ENCODE measurements at regions not wholly inside any gene's neighbourhood (a gene's known extent, or its start where the extent isn't known, plus 50 kb on each side); places are given as distances from the start of the nearest gene placed in this dataset.

GRCh38 chr6:134373282-134373922 is 55.5 kb upstream of the SGK1 start (continued):
- TF ChIP-seq CREB1 (IDR thresholded peaks at IDR 0.05) (no peak), CREB1 (CRISPR knock-in tag; IDR thresholded peaks at IDR 0.05) (no peak), ZNF778 (CRISPR knock-in tag; IDR thresholded peaks at IDR 0.05) (no peak), FOXK2 (conservative IDR thresholded peaks at IDR 0.05 in 1 of 2, IDR thresholded peaks at IDR 0.05 in 1 of 2; ENCODE audit: low read depth in 2 of 2) (peak; percentile 91 to 93), RB1 (IDR thresholded peaks at IDR 0.05; ENCODE audit: low read depth) (no peak), NCOA4 (IDR thresholded peaks at IDR 0.05; ENCODE audit: partially characterized antibody) (no peak), HMGXB4 (CRISPR knock-in tag; IDR thresholded peaks at IDR 0.05) (no peak), ZNF592 (IDR thresholded peaks at IDR 0.05) (peak; percentile 83), RAD21 (CRISPR knock-in tag; conservative IDR thresholded peaks at IDR 0.05 in 1 of 2, IDR thresholded peaks at IDR 0.05 in 1 of 2) (peak; percentile 16 to 21; a peak in 1 of 4 replicates), ZNF133 (CRISPR knock-in tag; IDR thresholded peaks at IDR 0.05) (no peak), PATZ1 (CRISPR knock-in tag; IDR thresholded peaks at IDR 0.05; ENCODE audit: borderline replicate concordance) (no peak), FOS (IDR thresholded peaks at IDR 0.05; ENCODE audit: extremely low read depth, insufficient read length) (peak; percentile 38), ZNF143 (CRISPR knock-in tag; IDR thresholded peaks at IDR 0.05) (no peak), ELF1 (tag; IDR thresholded peaks at IDR 0.05) (peak; percentile 42; the same call in 1 of the 2 replicates), BRF2 (IDR thresholded peaks at IDR 0.05; ENCODE audit: borderline replicate concordance, insufficient read depth, insufficient read length) (no peak), POLR3G (IDR thresholded peaks at IDR 0.05; ENCODE audit: extremely low read depth, insufficient read length, insufficient replicate concordance) (no peak), CREBBP (IDR thresholded peaks at IDR 0.05; ENCODE audit: low read depth, low read length) (no peak)
